Stimulated activated CD4-positive, alpha-beta T cell treated with anti-CD3 and anti-CD28 coated beads, Interleukin-15, amount 100 ng/mL, for 24 hours (primary cell): ENCODE measurements at regions not wholly inside any gene's neighbourhood (a gene's known extent, or its start where the extent isn't known, plus 50 kb on each side); places are given as distances from the start of the nearest gene placed in this dataset.
"Not testable (repeated sequence)": the region's sequence is repeated elsewhere in the genome, so short reads cannot be mapped to it uniquely, and the experiment has no call there.

Experiments
- DNase-seq: peaks from one replicate; pipeline ENCODE4 v3.0.0-alpha.2; 2020

DNA sequence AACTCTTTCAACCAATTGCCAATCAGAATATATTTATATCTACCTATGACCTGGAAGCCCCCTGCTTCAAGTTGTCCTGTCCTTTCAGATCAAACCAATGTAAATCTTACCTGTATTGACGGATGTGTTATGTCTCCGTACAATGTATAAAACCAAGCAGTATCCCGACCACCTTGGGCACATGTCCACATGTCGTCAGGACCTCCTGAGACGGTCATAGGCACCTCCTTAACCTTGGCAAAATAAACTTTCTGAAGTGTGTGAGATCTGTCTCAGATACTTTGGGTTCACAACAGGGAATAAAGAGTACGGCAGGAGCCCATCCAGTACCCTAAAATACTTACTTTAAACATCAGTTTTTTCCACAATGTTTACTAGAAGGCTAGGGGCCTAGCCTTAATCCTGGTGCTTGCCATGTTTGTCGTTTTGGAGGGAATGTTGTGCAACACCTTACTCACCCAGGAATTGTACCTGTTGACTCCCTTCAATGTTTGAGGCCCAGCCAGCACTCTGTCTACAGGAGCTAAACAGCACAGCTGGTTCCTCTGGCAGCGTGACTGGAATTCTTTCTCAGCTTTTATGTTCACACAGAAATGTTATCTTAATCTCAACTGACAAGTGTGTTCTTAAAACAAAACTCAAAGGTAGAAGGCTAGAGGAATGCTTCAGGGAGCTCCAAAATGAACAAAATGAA lies 90.8 kb upstream of the USP25 start:
- DNase-seq = no peak

DNA sequence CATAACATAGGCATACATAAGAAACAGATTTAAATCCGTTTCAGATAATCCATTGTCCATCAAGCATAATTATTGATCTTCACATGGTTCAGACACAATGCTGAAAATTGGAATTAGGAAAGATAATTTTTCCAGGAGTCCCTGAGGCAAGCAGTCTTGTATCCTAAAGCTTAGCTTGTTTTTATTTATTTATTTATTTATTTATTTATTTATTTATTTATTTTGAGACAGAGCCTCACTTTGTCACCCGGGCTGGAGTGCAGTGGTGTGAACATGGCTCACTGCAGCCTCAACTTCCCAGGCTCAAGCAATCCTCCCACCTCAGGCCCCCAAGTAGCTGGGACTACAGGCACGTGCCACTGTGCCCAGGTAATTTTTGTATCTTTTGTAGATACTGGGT lies 89.7 kb upstream of the USP25 start:
- not testable (repeated sequence) for DNase-seq

- DNase-seq = no peak
These were observed 85.3 kb upstream of the USP25 start for GRCh38 chr21:15644489-15644888.

GRCh38 chr21:15645830-15646229 lies 84.0 kb upstream of the USP25 start:
- DNase-seq = no peak

DNA sequence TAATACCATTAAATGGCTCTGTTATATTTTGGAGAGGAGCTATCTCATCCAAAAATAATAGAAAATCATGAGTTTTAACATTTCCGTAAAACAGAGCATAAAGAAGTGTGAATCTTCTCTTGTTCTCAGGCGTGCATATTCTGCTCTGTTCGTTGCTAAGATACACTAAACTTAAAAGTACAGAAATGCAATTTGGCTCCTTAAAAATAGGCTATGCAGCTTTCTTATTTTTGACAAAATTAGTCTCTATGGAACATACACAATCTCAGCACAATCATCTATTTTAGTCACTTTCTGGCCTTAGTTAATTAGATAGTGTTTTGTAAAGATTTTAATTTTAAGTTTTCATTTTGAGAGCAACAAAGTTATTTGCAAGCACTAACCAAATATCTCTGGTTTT lies 79.0 kb upstream of the USP25 start:
- DNase-seq = no peak

- DNase-seq = no peak
These were observed 78.6 kb upstream of the USP25 start for GRCh38 chr21:15651172-15651571.

- DNase-seq = no peak
These were observed 76.1 kb upstream of the USP25 start for GRCh38 chr21:15653710-15654109.

DNA sequence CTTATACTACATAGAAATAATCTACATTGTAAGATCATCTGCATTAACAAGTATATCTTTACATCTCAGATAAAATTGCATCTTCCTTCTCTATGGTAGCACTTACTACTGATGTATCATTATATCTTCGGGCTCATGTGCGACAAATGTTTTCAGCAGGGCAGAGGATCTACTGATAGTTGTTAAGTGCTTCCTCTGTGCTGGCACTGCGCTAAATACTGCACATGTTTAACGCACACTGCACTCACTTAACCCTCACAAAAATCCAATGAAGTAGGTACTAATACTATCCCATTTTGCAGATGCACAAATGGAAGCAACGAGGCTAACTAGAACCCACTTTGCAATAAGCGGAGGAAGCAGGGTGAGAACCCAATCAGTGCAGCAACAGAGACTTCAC lies 75.6 kb upstream of the USP25 start:
- no peak for DNase-seq

GRCh38 chr21:15659753-15660422 lies 69.9 kb upstream of the USP25 start:
- DNase-seq = no peak

GRCh38 chr21:15660423-15660804 lies 69.4 kb upstream of the USP25 start:
- DNase-seq = no peak

- DNase-seq = no peak
These were observed 62.8 kb upstream of the USP25 start for GRCh38 chr21:15667010-15667409.

DNA sequence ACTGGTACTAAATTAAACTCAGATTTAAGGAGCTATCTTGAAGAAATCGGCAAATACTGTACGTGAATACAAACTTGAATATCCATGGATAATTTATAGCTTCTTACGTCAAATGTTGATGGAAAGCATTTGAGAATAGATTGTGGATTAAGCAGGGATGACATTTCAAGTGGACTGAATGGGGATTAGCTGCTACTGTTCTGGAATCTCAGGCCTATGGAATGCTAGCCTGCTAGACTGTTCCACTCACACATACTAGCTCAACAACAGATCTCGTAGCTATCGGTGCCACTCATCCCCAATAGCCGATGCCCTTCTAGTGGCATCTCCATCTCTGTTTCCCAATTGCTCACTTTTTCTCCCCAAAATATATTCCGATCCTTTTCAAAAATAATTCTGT lies 62.0 kb upstream of the USP25 start:
- no peak for DNase-seq

DNA sequence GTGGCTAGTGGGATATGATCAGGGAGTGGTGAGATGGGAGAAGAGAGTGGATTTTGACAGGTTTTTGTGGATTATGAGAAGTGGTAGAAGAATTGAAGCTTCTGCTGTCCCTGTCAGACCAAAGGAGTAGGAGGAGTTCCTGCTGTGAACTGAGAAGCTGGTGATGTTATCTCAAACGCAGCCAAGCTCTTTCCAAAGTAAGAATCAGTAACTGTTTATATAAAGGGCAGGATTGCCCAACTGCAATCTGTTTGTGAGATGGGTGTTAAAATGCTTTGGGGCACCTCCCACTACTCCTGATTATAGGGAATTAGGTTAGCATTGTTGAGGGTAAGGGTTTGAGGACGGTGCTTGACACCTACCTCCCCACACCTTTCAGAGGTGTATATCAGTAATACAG lies 60.5 kb upstream of the USP25 start:
- no peak for DNase-seq

GRCh38 chr21:15671188-15671587 lies 58.6 kb upstream of the USP25 start:
- DNase-seq = no peak

GRCh38 chr21:15672578-15672977 lies 57.2 kb upstream of the USP25 start:
- DNase-seq = not testable (repeated sequence)

GRCh38 chr21:15676935-15677334 lies 52.8 kb upstream of the USP25 start:
- DNase-seq = no peak

DNA sequence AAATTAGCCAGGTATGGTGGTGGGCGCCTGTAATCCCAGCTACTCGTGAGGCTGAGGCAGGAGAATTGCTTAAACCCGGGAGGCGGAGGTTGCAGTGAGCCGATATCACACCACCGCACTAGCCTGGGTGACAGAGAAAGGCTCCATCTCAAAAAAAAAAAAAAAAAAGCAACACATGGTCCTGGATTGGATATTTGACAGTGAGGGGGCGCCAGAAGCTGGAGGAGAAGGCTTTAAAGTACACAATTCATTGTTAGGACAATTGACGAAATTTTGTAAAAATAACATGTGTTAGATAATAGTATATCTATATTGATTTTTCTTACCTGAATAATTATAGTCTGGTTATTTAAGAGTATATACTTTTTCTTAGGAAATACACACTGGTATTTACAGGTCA lies 50.2 kb upstream of the USP25 start:
- no peak for DNase-seq
